ENCODE measurements at regions not wholly inside any gene's neighbourhood (a gene's known extent, or its start where the extent isn't known, plus 50 kb on each side); places are given as distances from the start of the nearest gene placed in this dataset.

DNA sequence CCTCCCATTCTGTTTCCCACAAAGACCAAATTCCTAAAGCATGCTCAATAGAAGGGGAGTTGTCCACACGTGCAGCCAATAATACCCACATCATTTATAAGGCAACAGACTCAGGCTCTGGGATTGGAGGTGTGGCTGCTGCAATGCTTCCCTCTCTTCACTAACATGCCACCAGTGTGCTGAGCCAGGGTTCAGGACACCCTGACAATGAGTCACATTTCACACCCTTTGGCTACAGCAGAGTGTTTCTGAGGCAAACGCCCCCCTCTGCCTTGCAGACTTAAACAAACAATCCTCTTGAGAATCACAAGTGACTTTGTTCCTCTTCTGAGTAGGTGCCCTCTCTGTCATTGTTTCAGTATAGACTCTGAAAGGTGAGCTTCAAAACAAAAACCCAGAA, 189.3 kb upstream of the TLE4 start:
- TF ChIP-seq EZH2phosphoT487 (IDR thresholded peaks at IDR 0.05; ENCODE audit: insufficient read depth, low read depth) (no peak), EZH2 (IDR thresholded peaks at IDR 0.05; ENCODE audit: insufficient read depth, poor library complexity, severe bottlenecking) (no peak)

Data from GM23248 (cell line).